ENCODE measurements at regions not wholly inside any gene's neighbourhood (a gene's known extent, or its start where the extent isn't known, plus 50 kb on each side); places are given as distances from the start of the nearest gene placed in this dataset.

DNA sequence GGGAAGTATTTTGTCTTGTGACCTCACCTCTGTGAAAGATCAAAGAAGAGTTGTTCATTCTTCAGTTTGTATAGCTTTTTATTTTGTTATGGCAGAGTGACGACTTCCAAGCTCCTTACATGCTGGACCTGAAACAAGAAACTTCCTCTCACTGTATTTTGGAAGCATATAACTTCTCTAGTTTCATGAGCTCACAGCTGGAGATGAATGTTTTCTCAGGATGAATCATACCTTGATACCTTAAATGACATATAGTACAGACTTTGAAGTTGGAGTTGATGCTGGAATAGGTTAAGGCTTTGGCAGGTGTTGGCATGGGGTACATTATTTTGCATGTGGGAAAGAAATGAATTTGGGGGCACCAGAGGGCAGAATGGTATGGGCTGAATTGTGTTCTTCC lies 112.5 kb downstream of the SLC25A46 start:
- Histone ChIP-seq H3K79me2 (ENCODE audit: control insufficient read depth in 1 of 2, insufficient read depth in 2 of 2, low read length in 2 of 2) (no peaks in the 10 kb centered on the region), H3K56ac (replicated peaks; ENCODE audit: insufficient read length, low read depth, low read length) (no peak overlapping the region), H4K91ac (replicated peaks; ENCODE audit: insufficient read length, low read length) (no peak overlapping the region), H3K36me3 (ENCODE audit: control insufficient read depth in 2 of 4, insufficient read depth in 4 of 4, low read length in 3 of 4) (no peaks in the 10 kb centered on the region), H2BK15ac (ENCODE audit: low read length) (no peak overlapping the region), H4K8ac (ENCODE audit: extremely low read depth, insufficient read depth, low read length) (no peak overlapping the region), H4K5ac (ENCODE audit: insufficient read length, low read depth, low read length) (no peak overlapping the region), H3K4me2 (ENCODE audit: insufficient read depth in 1 of 2, low read depth in 2 of 2, low read length in 2 of 2) (no peak overlapping the region), H2BK20ac (ENCODE audit: low read length) (no peak overlapping the region), H3K4me1 (replicated peaks in 1 of 4; ENCODE audit: control insufficient read depth in 3 of 4, insufficient read depth in 4 of 4, low read length in 3 of 4) (no peaks in the 10 kb centered on the region), H2BK120ac (replicated peaks; ENCODE audit: low read depth, low read length) (no peak overlapping the region), H3K9ac (replicated peaks in 1 of 4; ENCODE audit: extremely low read depth in 1 of 4, low read depth in 3 of 4, low read length in 3 of 4) (no peak overlapping the region), H3K14ac (ENCODE audit: insufficient read length) (no peak overlapping the region), H3K79me1 (ENCODE audit: low read depth, low read length) (no peaks in the 10 kb centered on the region), H3K18ac (ENCODE audit: extremely low read depth, low read length) (no peak overlapping the region), H3K23ac (ENCODE audit: insufficient read length) (no peak overlapping the region), H2BK5ac (ENCODE audit: low read depth, low read length) (no peak overlapping the region), H3K27me3 (replicated peaks in 1 of 4; ENCODE audit: control insufficient read depth in 3 of 4, extremely low read depth in 1 of 4, insufficient read depth in 3 of 4, low read length in 3 of 4) (no peaks in the 10 kb centered on the region), H3K27ac (ENCODE audit: low read depth, low read length) (no peak overlapping the region), H3K9me3 (ENCODE audit: insufficient read depth in 2 of 2, low read depth in 1 of 2, low read length in 1 of 2) (no peaks in the 10 kb centered on the region), H2AFZ (ENCODE audit: low read length) (no peak overlapping the region), H3K23me2 (ENCODE audit: low read depth, low read length) (no peaks in the 10 kb centered on the region), H2AK5ac (ENCODE audit: low read depth, low read length) (no peak overlapping the region), H3K4ac (replicated peaks; ENCODE audit: insufficient read length, low read depth, low read length) (no peak overlapping the region), H4K20me1 (replicated peaks in 1 of 2; ENCODE audit: control insufficient read depth in 1 of 2, insufficient read depth in 2 of 2, low read length in 2 of 2) (no peaks in the 10 kb centered on the region), H3K4me3 (ENCODE audit: extremely low read depth in 1 of 4, insufficient read depth in 2 of 4, low read depth in 3 of 4, low read length in 4 of 4) (no peak overlapping the region), H2BK12ac (ENCODE audit: low read depth, low read length) (no peak overlapping the region)
- CTCF ChIA-PET (ENCODE audit: partially characterized antibody), result interaction anchor here (0.7 kb wide), 1 partner anchor 9 kb away, joined by 3 read pairs; no protein-coding TSS in a partner anchor
- 100% methylated on average over 1 of the region's 1 CpG; no CpG with 5 or more reads in 1 of the 2 experiments for WGBS, 2 experiments (ENCODE audit: extremely low coverage in 1 of 2, insufficient coverage in 1 of 2, insufficient read length in 1 of 2, insufficient replicate concordance in 2 of 2, low coverage in 1 of 2, low lambda C conversion rate in 2 of 2, missing lambda C conversion rate in 1 of 2)
- TF ChIP-seq HDAC6 (IDR thresholded peaks at IDR 0.05; ENCODE audit: low read depth, low read length) (no peak), RXRA (IDR thresholded peaks at IDR 0.05; ENCODE audit: insufficient read depth, low read depth, low read length) (no peak)
- POLR2A ChIA-PET (ENCODE audit: partially characterized antibody), result no interaction called here
- no peak for FAIRE-seq
- no peak for DNase-seq (ENCODE audit: low read depth in 1 of 2, low spot score in 2 of 2)
